CD4-positive, alpha-beta T cell treated with Interleukin-6 for 4 hours (primary cell): ENCODE measurements at regions not wholly inside any gene's neighbourhood (a gene's known extent, or its start where the extent isn't known, plus 50 kb on each side); places are given as distances from the start of the nearest gene placed in this dataset.

Experiments
- DNase-seq: peaks from one replicate; pipeline ENCODE4 v3.0.0-alpha.2; 2020; ENCODE audit warnings: mixed read lengths

DNA sequence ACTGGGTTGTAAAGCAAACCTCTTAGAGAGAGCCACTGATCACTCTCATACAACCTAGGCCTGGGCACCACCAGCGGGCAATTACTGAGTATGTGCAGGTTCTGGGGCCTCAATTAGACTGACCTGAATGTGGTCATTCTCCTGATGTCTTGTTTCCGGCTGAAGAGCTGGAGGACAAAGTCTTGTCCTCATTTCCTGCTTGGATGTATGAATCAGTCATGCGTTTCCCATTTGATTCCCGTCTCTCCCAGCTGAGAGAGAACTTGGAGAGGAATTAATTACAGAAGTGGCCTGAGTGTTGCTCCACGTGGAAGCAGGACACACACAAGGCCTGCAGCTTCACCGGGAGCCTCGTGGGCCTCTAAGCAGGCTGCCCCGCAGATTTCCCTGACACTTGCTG lies 799.3 kb upstream of the ARGLU1 start:
- no peak for DNase-seq

DNA sequence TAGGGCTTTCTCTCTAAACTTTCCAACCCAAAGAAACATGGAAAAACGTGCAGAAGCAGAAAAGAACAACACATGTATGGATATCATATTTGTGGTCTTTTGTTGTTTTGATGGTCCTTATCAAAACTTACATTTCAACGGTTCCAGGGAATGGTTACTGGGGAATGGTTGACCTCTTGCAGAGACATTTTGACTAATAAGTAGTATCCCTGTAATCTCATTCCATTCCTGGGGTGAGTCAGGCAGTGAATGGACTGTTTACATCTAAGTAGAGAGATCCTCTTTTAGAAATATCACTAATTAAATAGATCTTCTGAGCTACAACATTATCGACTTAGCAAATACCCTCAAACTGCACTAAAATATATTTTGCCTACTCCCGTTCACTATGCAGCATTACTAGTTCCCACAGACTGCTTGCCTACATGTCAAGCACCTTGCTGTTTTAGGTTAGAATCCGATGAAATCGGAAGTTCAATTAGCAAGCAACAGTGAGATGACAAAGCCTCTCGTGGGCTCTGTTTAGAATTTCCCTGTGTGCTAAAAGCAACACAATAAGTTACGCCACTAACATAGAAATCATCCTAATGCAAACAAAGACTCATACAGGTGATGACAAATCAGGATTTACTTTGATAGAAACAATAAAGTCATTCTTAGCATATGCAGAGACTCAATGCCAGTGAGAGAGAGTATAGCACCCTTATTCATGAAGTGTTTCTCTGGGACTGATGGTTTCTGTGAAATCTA lies 797.7 kb upstream of the ARGLU1 start:
- no peak for DNase-seq

DNA sequence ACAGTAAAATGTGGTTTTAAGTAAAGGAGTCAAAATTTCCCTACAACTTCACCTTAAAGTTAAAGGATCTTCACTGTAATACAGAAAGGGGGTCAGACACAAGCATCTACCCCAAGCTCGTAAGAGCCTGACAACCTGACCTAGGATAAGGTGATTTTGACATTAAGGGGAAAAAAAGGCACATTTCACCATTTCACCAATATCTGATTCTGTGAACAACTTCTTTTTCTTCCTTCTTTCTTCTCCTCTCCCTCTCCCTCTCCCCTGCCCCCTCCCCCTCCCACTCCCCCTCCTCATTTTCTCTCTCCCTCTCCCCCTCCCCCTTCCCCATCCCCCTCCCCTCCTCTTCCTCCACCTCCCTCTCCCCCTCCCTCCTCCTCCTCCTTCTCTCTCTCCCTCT lies 796.7 kb upstream of the ARGLU1 start:
- no peak for DNase-seq

DNA sequence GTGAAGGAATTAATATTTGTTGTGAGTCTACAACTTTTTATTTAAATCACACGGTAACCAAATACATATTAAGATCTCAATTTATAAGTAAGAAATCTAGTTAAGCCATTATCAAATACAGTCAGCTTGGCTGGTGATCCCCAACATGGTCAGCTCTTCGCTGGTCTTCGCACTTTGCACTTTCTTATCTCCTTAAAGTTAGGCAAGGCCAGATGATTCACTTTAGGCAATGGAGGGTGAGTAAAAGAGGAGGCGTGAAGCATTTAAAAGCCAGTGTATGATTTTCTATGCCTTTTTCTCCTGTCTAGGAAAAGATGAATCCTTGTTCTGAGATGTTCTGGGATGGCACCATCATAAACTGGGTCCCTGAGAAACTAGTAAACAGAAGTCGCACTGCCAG lies 793.7 kb upstream of the ARGLU1 start:
- DNase-seq: no peak

DNA sequence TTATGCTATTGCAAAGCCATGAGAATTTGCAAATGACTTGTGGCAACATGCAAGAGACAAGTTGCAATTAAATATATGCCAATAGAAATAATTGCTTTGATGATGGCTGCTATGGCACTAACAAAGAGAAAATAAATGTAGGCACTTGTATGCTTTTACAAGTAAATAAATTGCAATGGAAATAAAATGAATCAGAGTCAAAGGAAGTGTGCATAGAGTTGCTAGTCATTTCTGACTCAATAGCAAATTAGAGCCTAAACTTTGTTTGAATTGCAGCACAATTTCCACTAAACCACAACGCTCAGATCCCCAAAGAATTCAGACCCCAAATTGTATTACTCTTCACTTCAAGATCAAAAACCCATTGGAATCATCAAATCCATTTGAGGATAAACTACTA lies 792.1 kb upstream of the ARGLU1 start:
- no peak for DNase-seq

DNA sequence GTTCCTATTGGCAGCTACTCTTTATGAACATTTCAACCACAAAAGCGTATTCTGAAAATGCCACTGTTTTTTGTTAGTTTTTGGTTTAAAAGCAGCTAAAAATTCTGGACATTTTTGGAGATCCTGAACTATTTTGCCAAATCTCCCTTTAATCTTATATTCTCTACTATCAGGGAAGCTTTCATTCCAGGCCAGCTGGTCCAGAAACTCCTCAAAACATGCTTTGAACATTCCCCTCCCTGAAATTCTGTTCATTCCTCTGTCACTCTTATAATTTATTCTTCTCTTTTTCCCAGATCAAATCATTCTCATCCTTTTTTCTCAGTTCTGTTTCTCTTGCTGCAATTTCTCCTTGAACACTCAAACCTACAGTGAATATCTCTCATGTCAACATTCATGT lies 790.9 kb upstream of the ARGLU1 start:
- no peak for DNase-seq

DNA sequence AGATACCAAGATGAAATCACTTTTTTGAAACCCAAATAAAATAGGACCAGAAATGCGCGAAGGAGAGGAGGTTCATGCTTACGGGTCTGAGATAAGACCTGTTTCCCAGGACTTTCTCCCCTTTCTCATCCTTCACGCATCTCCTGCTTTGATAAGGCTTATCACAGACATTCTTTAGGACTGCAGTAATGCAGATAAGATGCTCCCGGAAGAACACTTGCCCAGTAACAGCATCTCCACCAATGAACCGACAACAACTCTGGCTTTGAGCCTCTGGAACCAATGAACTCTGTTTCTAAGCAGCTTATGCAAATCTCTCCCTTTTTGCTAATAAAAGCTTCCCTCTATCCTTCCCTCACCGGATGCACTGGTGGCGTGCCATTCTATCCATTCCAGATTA lies 783.4 kb upstream of the ARGLU1 start:
- DNase-seq: no peak

DNA sequence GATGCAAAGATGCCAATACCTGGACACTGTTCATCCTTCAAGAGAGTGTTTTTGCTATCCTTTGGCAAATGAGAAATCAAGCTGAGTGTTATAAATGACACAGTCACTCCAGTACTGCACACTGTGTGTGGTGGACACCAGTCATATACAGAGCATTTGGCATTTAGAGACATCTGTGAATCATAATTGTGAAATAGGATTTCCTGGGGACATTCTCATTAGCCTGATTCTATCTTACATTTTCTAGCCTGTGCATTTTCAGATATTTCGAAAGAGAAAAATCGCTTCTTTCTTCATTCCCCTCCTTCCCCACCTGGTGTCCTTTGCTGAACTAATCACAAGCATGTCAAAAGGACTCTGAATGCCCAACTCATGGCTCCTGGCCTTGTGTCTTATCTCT lies 781.0 kb upstream of the ARGLU1 start:
- DNase-seq: no peak

DNA sequence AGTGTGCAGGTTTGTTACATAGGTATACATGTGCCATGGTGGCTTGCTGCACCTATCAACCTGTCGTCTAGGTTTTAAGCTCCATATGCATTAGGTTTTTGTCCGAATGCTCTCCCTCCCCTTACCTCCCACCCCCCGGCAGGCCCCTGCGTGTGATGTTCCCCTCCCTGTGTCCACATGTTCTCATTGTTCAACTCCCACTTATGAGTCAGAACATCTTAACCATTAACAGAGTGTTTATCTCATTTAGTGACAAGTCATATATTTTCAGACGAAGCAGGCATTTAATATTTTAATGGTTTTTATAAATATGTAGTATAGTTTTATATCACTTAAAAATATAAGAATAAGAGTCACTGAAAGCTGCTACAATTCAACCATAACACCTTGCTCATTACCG lies 780.5 kb upstream of the ARGLU1 start:
- DNase-seq: no peak

DNA sequence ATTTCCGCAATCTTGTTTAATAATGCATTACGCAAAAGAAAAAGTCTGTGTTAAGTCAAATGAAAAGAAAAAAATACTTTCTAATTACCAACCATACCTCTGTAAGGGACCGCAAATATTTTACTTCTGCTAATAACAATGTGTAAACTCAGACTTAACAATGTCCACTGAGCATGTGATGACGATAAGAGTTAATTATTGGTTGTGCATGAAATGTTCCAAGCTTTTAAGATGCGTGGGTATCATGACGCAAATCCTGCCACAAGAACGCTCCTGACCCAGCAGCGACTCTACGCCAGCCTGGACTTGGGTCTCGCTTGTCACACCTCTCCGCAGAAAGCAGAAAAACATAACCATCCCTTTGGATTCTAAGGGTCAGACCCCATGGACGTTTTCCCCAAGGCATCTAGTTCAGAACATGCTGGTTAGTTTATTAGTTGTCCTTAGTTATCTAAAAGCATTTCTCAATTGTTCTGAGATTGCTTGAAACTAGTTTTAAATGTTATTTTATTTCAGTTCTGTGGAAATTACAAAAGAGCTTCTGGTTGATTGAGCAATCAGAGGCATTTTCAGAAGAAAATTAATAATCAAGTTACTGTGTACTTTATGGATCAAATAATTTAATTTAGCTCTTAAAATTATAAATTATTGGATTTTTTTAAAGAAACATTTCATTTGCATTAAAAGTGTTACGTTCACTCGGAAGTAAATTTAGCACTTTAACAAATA lies 779.9 kb upstream of the ARGLU1 start:
- DNase-seq: no peak

DNA sequence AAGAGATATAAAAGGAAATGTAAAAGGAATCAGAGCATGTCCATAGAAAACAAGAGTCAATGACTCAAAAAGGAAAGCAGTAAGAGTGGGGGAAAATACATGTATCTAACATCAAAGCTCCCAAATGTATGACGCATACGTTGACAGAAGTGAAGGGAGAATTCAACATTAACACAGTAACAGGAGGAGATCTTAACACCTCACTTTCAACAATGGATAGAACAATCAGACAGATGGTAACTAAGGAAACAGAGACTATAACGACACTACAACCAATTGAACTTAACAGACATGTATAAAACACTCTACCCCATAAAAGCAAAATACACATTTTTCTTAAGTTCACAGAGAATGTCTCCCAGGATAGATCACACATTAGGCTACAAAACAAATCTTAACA lies 774.8 kb upstream of the ARGLU1 start:
- no peak for DNase-seq

DNA sequence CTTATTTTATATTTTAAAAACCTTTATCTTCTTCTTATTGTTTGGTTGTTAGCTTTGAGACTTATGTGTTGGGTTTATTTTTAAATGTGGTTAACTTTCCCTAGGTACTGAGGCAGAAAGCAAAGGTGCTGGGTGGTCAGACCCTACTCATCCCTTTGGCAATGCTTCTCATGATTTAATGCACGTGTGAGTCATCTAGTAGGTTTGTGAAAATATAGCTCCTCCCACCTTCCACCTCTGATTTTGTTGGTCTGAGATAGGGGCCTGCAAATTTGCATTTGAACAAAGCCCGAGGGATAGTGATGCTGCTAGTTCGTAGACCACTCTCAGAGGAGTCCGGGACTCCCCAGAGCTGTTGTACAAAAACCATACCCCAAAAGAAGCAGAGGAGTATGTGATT lies 771.3 kb upstream of the ARGLU1 start:
- no peak for DNase-seq

DNA sequence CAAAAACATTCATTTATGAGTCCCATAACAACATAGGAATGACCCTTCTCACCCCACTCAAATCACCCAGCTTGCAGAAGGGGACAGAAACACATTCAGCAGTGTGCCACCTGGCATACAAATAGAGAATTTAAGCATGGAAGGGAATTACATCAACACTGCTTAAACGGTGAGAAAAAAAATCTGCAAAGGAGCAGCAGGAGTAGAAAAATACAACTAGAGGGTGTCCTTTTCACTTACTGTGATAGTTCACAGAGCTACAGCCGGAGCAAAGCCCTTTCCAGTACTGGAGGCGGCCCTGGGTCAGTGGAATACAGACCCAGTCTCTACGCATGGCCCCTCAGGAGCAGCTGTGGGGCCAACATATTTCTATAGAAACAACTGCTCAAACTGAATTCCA lies 764.3 kb upstream of the ARGLU1 start:
- DNase-seq: no peak

DNA sequence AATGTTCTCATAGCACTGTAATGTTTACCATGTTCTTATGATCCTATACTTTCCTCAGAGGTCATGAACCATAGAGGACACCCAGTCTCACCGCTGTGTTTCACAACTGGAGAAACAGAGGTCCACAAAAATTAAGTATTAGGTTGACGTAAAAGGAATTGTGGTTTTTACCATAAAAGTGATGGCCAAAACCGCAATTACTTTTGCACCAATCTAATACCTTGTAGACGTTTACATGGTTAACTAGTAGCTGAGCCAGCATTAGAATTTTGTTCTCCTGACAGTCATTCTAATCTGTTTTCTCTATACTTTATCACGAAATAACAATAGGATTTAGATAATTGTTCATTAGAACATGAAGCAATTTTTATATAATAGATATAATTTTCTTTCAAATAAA lies 763.4 kb upstream of the ARGLU1 start:
- no peak for DNase-seq

DNA sequence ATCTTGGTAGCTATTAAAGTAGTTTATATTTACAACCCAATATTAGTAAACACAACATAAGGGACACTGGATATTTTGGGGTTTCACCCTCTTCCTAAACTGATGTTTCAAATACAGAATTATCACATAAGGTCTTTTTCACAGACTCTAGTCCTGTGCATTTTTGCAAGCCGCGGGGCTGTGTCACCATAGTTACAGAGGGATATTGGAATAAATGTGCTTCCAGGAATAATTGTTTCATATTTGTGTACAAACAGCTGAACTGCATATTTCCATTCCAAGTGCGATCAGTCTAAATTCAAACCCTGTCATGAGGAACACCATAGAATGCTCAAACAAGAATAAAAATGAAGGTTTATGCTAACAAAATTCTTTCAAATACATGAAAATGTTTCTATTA lies 762.5 kb upstream of the ARGLU1 start:
- no peak for DNase-seq

DNA sequence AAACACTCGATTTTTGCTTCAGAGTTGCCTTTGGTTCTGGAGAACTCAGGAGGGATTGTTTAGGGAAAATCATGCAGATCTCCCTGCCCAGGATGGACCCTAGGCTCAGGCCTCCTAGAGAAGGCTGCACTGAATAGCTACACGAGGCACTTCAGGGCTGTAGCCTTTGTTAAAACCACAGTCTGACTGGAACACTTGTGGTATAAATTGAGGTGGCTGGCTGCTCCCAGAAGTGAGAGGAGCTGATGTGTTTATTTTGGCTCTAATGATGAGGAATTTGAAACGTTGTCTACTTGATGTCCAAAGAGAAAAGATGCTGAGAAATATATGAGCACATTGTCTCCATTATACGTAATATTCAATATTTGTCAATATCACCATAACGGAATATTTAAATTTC lies 762.1 kb upstream of the ARGLU1 start:
- DNase-seq: no peak

DNA sequence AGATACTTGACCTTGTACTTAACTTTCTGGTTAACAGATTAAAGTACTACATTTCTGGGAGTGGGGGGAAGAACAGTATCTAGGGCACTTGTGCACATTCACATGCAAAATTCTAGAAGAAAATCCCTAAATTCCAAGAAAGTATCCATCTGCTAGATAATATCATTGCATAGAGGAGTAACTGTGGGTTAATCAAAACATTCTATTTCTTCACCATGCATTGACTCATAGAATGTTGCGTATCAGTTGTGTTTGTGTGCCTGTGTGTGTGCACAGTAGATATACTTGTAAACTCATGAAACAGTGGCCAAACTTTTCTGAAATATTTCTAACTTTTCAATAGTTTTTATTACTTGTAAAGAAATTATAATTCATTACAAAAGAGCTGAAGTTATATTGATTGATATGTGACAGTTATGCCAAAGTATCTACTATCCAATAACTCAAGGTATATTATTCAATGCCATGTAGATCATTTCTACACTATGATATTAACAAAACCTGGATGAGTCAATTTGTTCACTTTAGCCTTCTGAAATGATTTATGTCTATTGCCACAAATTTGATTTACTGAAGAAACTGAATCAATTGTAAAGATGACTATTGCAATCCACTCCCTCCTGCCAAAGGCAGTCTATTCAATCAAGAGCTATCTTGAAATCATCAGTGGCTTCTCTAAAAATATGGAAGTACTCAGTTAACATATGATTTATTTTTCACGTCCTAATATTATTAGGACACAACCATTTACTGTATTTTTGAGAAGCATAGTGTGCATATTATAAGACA lies 756.7 kb upstream of the ARGLU1 start:
- DNase-seq: no peak

DNA sequence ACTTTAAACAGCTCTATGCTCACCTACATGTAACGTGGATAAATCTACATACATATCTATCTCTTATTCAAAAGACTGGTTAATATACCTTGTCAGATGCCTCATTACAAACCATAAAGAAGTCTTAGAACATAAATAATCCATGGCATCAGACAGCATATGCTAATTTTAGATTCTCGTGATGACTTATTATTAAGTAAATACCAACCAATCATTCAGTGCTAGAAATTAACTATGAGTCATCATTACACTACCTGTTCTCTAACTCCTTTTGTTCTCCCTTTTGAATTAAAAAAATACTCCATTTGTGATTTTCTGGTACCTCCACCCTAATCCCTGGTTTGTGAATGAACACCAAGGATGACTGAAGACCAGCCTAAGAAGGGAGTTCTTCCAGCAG lies 754.3 kb upstream of the ARGLU1 start:
- no peak for DNase-seq

DNA sequence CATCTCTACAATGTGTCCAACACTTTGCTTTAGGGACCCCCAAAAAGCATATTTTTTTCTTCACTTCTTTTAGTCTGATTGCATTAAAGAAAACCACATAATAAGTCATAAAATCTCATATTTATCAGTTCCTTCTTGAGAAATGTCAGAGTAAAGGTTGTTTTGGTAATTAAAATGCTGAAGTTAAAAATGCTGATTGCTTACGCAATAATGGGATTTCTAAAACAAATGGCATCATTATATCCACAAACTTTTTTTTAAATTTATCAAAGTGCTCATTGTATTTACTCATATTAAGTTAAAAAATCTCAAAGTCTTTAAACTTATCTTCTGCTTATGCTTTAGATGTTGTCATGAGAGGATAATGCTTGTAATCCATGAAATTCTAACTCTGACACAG lies 737.2 kb upstream of the ARGLU1 start:
- DNase-seq: no peak

DNA sequence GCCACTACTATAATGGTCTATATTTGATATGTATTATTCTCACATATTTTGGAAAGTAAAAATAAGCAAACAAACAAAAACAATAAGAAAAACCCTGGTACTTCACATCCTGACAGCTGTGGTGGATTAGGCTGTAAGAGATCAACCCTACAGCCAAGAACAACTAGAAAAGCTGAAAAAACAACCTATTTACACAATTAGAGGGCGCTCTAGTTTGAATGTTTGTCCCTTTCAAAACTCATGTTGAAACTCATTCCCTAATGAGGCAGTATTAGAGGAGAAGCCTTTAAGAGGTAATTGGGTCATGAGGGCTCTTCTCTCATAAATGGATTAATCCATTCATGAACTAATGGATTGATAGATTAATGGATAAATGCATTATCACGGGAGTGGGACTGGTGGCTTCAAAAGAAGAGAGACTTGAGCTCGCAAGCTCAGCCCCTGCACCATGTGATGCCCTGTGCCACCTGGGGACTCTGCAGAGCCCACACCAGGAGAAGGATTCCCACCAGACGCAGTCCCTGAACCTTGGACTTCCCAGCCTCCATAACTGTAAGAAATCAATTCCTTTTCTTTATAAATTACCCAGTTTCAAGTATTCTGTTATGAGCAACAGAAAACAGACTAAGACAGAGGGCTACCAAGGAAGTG lies 733.9 kb upstream of the ARGLU1 start:
- no peak for DNase-seq

DNA sequence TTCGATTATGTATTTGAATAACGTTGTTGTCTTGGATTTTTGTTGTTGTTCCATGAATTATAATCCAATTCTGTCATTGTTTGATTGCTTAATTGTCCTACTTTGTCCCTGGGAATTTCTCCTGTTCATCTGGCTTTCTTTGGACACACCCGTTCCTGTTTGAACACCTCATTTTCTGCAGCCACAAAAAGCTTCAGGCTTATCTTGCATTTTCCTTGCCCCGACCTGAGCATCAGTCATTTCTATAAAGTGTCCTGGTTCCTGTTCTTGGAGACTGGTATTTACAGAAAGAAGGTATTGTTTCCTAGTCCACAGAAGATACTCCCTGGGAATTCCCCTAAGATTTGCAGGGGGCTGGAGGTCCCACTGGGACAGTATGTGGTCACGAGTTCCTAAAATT lies 731.8 kb upstream of the ARGLU1 start:
- DNase-seq: no peak

DNA sequence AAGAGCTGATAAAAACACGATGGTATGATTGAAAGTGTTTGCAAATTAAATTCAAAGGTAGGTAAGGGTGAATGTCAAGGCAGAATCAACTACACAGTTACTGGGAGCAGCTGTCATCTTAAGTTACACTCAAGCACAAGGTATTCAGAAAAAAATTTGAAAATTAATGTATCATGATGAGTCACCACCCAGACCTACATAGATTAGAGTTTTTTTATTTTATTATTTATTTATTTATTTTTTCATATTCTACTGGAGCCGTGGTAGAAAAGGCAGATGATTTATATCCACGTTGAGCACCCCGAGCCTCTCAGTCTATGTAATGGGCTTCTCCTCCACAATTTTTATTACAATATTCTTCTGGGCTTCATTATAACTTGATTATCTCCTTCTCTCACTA lies 728.9 kb upstream of the ARGLU1 start:
- DNase-seq: no peak

DNA sequence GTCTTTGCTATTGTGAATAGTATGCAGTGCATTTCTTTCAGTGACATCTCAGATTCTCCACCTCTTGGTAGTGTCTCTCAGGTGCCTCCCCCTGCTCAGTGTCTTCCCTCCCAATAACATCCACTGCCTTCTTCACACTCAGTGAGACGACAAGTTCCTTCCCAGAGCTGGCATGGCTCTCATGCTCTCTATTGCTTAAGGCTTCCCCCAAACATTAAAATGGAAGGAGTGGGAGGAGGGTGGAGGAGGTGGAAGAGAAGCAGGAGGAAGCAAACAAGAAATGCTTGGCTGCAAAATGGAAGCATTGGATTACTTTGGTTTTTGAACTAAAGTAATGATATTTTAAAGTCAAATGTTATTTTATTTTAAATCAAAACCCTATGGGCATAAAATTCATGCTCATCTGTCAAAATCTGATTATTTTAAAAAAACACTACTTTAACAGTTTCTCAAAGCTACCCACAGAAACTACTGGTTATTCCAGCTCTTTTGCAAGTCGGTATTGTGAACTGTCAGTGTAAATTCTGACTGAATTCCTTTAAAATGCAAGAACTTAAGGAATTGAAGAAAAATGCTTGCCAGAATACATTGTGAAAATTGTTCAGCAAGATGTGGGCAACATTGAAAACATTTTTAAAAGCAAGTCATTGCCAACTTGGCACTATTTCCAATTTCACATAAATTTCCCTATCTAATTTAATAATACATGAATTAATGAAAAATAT lies 727.6 kb upstream of the ARGLU1 start:
- DNase-seq: no peak
